ENCODE measurements at regions not wholly inside any gene's neighbourhood (a gene's known extent, or its start where the extent isn't known, plus 50 kb on each side); places are given as distances from the start of the nearest gene placed in this dataset.

DNA sequence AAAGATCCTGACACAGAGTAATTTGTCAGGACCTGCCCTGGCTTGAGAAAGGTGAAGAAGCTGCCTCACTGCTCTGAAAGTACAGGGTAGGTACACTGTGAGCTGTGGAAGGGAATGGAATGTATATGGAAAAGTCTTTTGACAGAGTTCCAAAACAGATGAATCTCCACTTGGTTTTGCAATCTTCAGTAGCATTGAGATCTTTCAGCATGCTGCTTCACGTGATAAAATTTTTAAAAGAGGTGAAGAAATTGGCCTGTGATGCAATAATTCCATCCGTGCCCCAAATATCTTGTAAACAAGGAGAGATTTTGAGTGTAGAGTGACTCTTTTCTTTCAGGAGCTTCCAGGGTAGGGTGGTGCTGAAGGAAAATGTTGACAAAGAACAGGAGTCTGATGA is 123.1 kb downstream of the OSR1 start:
- DNase-seq (ENCODE audit: low spot score): peak; percentile 66

GRCh38 chr2:19232312-19232711 is 126.1 kb downstream of the OSR1 start:
- no peak for DNase-seq (ENCODE audit: low spot score)

DNA sequence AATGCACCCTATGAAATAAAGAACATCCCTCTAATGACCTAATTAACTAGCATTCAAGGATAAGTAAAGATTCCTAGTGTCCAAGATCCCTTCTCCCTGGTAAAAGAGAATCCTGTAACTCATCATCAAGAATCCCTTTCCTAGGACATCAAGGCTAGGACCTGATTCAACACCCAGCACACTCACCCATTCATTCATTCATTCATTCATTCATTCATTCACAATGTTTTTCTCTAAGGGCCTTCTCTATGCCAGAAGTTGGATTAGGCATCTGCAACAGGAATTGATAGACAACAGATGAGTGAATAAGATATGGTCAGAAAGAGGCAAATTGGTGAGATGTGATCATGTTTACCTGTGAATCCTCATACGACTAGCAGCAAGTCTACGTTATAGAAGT is 126.8 kb downstream of the OSR1 start:
- DNase-seq (ENCODE audit: low spot score): no peak

DNA sequence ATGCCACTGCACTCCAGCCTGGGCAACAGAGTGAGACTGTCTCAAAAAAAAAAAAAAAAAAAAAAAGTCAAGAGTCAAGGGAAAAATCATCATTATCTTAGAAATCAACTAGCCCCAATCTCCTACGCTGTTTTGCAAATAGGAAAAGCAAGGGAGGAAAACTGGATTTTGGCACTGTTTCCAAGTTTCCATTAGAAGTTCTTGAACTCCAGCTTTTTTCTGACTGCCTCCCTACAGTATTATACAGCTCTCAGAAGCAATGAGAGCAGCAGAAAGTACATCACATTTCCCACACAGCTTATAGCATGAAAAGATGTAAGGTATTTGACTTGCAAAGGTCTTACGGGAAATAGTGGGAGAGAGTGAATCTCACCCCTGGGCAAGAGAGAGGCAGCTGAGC is 127.8 kb downstream of the OSR1 start:
- DNase-seq (ENCODE audit: low spot score): no peak

GRCh38 chr2:19228715-19229114 is 129.7 kb downstream of the OSR1 start:
- no peak for DNase-seq (ENCODE audit: low spot score)

GRCh38 chr2:19228181-19228593 is 130.2 kb downstream of the OSR1 start:
- DNase-seq (ENCODE audit: low spot score): no peak

GRCh38 chr2:19226871-19227270 is 131.6 kb downstream of the OSR1 start:
- no peak for DNase-seq (ENCODE audit: low spot score)

DNA sequence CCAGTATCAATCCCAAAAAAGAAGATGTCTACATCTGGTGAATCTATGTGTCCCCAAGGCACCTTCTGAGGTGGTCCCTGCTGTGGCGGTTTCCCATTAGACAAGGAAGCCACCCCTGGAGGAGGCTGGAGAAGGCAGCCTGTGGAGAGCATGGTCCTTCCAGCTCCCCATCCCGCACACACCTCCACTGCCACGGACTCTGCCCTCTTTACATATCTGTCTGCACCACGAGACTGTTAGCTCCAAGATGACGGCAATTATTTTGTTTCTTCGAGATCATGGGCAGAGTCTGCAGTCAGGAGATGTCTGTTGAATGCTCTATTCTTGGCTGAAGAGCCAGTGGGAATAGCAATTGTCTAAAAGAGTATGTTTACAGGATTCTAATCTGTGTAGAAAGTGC is 132.0 kb downstream of the OSR1 start:
- DNase-seq (ENCODE audit: low spot score): no peak

DNA sequence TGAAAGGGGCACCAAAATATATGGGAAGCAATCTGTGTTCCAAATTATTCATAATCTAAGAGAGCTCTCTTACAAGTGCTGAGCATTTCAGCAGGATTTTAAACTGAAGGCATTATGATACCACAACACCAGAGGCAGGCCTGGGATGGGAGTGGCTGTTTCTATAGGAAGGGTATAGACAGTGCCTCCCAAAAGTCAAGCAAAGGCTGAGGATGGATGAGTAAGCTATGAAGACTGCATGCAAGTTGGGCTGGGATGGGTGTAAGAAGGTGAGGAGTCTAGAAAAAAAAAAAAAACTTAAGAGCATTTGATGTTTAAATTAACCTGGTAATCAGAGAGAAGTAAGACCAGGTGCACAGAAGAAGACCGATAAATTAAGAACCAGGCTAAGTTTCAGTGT is 132.5 kb downstream of the OSR1 start:
- DNase-seq (ENCODE audit: low spot score): no peak

DNA sequence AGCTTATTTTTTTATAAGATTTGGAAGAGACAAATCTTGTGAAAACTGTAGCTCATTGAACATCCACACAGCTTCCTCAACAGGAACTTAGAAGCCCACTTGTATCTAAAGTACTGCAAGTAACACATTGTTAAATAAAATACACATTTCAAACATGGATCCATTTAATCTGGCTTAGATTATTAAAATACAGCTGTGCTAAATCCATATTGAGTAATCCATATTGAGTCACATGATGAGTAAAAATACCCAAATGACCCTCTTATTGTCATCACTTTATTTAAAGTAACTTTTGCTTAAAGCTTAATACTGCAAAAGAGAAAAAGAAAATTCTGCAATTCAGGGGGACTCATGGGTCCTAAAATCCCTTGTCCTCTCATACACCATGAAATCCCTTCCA is 133.3 kb downstream of the OSR1 start:
- no peak for DNase-seq (ENCODE audit: low spot score)

DNA sequence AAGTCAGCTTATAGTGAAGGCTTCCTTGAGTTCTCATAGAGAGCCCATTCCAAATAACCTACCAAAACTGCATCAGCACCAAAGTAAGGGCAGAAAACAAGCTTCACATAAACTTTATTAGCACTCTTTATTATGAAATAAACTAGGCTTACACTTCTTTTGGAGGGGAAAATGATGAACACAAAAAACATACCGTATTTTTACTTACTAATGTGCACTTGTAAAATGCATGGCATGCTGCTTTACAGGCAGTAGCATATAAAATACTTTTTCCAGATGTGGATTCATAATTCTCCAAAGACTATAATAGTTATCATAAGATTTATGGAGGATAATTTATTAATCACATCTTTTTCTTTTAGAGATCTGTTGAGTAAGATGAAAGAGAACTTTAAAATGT is 133.9 kb downstream of the OSR1 start:
- no peak for DNase-seq (ENCODE audit: low spot score)

DNA sequence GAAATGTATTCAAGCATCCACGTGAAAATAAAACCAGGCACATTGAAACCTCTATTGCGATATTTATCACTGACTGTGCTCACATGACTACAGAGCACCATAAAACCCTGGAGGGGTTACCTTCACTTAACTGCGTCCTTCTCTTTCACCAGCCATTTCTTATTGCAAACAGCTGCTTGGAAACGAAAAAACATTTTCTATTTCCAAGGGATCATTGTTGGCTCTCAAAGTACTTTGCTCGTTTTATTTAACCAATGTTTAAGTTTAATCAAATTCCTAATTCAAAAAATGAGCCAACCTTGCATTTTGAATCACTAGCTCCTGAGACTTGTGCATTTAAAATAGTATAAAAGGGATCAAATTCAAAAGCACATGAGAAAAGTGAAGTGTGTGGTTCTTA is 134.4 kb downstream of the OSR1 start:
- no peak for DNase-seq (ENCODE audit: low spot score)

- DNase-seq (ENCODE audit: low spot score): no peak
Observed at GRCh38 chr2:19219060-19219459, 139.4 kb downstream of the OSR1 start.

GRCh38 chr2:19218166-19218565 is 140.3 kb downstream of the OSR1 start:
- no peak for DNase-seq (ENCODE audit: low spot score)

DNA sequence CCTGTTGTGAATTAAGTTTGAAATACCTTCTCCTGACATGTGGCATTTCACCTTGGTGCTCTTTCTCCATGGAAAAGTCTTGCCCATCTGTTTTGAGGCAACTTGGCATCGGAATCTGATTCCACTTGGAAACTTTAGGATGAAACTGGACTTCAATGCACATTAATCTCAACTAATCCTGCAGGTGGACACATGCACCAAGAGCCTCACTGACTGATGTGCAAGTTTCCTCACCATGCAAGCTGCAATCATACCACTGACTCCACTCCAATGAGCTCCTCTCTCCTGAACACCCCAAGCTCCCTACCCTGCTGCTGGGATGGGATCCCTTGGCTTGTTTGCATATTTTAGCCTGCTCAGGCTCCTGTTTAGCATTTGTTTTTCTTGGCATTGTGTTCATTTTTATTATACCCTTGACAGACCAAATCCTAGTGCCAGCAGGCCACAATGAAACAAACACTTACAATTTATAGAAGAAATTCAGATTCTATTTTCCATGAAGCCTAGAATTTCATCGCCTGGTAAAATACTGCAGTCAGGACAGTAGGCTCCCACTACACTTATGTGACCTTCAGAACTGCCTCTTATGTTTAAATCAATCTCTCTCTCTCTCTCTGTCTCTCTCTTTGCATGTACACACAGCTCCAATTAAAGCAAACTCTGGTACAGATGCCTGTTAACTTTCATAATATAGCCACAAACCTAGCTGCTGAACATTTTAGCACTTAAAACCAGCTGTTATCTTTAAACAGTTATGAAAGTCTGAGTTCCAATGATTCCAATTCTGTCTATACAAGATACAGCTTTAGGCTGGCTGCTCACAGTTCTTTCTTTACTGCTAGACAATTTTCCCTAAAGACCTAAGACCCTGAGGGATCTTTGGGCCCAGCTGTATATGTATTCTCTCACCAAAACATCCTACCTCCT is 141.5 kb downstream of the OSR1 start:
- no peak for DNase-seq (ENCODE audit: low spot score)

DNA sequence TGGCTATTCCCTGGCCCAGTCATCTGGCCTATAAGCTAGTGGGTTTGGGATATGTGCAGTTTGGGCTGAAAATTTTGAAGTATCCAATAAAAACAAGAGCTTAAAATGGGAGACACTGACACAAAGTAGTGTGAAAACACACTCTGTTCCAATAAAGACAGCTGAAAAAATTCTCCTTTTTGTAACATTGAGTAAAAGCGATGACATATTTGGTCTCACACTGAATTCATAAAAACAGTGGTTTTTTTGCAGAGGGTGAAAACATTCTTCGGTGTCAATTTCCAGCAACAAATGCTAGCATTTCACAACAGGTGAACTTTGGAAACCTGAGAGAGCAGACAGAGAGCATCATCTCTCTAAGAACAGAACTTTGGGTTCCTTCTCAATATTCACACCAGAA is 142.2 kb downstream of the OSR1 start:
- DNase-seq (ENCODE audit: low spot score): no peak

DNA sequence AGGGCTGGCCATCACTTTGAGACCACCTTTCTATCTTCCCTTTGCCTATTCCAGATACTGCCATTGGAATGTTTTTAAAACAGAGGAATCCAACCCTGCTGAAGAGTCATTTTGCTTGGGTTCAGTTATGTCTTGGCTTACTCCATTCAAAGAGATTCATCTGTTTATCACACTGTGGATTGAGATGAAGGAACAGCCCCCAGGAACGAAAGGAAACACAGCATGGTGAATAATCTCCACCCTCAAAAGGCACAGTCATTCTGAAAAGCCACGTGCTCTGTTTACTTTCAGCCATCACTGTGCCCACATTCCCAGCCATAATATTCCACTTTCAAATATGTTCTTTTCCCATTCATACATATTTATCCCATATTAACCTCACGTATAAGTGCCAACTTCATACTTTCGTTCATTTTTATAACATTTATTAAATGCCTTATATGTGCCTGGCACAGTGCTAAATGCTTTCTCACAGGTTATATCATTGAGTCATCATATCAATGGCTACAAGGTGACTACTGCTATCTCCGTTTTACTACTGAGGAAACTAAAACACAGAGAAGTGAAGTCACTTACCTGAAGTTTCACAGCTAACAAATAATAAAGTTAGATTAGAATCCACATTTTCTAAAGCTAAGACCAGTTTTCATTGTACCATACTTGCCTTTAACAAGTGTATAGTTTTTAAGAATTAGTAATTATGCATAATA is 143.6 kb downstream of the OSR1 start:
- DNase-seq (ENCODE audit: low spot score): no peak

- DNase-seq (ENCODE audit: low spot score): no peak
Observed at GRCh38 chr2:19209575-19210341, 148.7 kb downstream of the OSR1 start.

GRCh38 chr2:19208479-19209199 is 149.8 kb downstream of the OSR1 start:
- DNase-seq (ENCODE audit: low spot score): no peak

GRCh38 chr2:19207452-19207851 is 151.0 kb downstream of the OSR1 start:
- DNase-seq (ENCODE audit: low spot score): no peak

DNA sequence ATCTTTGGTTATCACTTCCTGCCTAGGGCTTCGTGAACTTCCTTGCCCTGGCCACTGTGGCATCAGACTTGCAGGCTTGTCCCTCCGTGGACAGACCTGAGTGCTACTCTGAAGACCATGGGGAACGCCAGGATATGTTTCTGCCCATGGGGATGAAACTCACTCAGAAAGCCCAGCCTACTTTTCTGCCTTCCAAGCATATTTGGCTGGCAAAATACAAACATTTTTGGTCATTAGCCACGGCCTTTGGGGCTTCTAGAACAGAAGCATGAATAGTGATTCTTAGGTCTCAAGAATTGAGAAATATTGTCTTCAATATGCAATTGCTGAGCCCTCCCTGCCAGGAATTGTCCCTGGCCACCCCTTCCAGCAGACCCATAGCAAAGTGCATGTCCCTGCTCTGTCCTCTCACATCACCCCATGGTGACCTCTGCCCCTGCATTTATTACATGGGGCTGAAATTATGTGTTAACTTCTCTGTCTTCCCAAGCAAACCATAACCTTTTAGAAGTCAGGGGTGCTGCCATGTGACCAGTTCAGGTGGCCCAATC is 152.4 kb downstream of the OSR1 start:
- peak; percentile 61 for DNase-seq (ENCODE audit: low spot score)

- DNase-seq (ENCODE audit: low spot score): no peak
Observed at GRCh38 chr2:19203866-19204265, 154.6 kb downstream of the OSR1 start.

Data from AG20443 (cell line).